ENCODE measurements at regions not wholly inside any gene's neighbourhood (a gene's known extent, or its start where the extent isn't known, plus 50 kb on each side); places are given as distances from the start of the nearest gene placed in this dataset.

DNA sequence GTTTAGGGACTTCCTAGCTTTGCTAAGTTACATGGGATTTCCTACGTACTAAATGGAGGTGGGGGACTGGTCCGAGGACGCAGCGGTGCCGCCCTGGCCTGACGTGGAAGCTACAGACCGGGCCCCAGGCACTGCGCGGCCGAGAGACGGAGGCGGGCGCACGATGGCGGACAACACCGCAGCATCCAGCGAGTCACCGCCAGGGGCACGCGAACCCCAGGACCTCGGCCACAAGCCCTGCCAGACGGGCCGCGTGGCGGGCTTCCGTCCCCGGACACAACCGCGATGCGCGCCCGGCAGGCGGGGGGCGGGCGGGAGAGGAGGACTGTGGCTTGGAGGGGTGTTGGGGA is 1516.9 kb upstream of the DEFB115 start:
- TF ChIP-seq CTCF (IDR thresholded peaks at IDR 0.05) (no peak), EP300 (IDR thresholded peaks at IDR 0.05) (no peak)
